ENCODE measurements at regions not wholly inside any gene's neighbourhood (a gene's known extent, or its start where the extent isn't known, plus 50 kb on each side); places are given as distances from the start of the nearest gene placed in this dataset.

DNA sequence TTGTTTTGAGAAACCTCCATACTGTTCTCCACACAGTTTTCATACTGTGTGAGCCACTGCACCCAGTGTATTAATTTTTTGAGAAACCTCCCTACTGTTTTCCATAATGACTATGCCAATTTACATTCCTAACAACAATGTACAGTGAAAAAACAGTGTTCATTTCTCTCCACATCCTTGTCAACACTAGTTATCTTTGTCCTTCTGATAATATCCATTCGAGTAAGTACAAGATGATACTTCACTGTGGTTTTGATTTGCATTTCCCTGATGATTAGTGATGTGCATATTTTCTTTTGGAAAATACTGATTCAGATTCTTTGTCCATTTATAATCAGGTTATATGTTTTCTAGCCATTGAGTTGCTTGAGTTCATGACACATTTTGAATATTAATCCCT is 462.0 kb downstream of the CDH11 start:
- intact Hi-C loops (cut with DNase I; ENCODE audit: low total_unique reads), result no loop called here
- DNase-seq, result no peak

DNA sequence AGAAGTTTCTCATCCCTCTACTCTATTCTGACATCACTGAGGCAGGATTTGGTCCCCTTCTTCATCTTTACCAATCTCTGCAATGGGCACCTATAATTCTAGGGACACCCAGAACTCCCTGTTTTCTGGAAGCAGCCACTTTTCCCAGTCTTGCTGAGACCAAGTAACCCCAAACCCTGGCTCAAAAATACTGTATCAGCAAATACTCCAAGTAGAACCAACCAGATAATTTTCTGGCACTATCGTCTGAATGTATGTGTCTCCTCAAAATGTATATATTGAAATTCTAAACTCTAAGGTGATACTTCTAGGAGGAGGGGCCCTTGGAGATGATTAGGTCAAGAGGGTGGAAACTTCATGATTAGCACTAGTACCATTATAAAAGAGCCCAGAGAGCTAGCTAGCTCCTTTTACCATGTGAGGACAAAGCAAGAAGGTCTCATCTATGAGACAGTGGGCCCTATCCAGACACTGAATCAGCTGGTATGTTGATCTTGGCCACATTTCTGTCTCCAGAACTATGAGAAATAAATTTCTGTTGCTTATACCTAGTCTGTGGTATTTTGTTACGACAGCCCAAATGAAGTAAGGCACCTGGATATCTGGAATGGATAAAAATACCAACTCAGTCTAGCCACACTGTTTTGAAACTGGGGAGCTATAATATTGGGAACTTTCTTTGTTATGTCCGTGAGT is 464.4 kb downstream of the CDH11 start:
- H3K9me3 ChIP-seq, result no peaks in the 10 kb centered on the region
- H3K4me1 ChIP-seq, result no peaks in the 10 kb centered on the region
- no peak for DNase-seq
- no peak overlapping the region for H3K27ac ChIP-seq
- no peak overlapping the region for H3K4me3 ChIP-seq
- no peaks in the 10 kb centered on the region for H3K36me3 ChIP-seq
- TF ChIP-seq POLR2A (IDR thresholded peaks at IDR 0.05), result no peak
- TF ChIP-seq, protein P1, sequence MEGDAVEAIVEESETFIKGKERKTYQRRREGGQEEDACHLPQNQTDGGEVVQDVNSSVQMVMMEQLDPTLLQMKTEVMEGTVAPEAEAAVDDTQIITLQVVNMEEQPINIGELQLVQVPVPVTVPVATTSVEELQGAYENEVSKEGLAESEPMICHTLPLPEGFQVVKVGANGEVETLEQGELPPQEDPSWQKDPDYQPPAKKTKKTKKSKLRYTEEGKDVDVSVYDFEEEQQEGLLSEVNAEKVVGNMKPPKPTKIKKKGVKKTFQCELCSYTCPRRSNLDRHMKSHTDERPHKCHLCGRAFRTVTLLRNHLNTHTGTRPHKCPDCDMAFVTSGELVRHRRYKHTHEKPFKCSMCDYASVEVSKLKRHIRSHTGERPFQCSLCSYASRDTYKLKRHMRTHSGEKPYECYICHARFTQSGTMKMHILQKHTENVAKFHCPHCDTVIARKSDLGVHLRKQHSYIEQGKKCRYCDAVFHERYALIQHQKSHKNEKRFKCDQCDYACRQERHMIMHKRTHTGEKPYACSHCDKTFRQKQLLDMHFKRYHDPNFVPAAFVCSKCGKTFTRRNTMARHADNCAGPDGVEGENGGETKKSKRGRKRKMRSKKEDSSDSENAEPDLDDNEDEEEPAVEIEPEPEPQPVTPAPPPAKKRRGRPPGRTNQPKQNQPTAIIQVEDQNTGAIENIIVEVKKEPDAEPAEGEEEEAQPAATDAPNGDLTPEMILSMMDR (IDR thresholded peaks at IDR 0.05), result no peak
- H3K27me3 ChIP-seq, result no peaks in the 10 kb centered on the region
- intact Hi-C loops (cut with DNase I; ENCODE audit: low total_unique reads), result no loop called here

More for the DNA sequence above, 462.0 kb downstream of the CDH11 start:
- no peak overlapping the region for H3K27ac ChIP-seq
- no peak for TF ChIP-seq POLR2A (IDR thresholded peaks at IDR 0.05)
- TF ChIP-seq, protein P1 (IDR thresholded peaks at IDR 0.05), result no peak
- no peaks in the 10 kb centered on the region for H3K27me3 ChIP-seq
- H3K36me3 ChIP-seq, result no peaks in the 10 kb centered on the region
- no peaks in the 10 kb centered on the region for H3K9me3 ChIP-seq
- no peak overlapping the region for H3K4me3 ChIP-seq
- H3K4me1 ChIP-seq, result no peaks in the 10 kb centered on the region

DNA sequence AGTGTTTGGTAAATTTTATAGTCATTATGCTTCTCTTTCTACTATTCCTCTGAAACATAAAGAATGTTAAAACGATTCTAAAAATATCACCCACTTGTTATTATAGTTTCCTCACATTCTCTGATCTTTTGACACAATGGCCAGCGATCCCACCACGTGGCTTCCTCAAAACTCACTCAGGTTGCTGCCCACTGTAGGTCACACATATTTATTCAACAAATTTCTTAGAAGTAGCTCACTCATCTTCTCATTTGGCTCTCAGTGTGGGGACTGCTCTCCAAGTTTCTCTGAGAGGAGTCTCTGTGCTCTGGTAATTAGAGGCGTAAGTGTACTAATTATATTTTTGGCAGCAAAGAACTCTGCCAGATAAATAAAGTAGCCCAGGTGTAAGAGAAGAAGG is 465.4 kb downstream of the CDH11 start:
- H3K4me3 ChIP-seq, result no peak overlapping the region
- no peak for DNase-seq
- TF ChIP-seq, protein P1 (IDR thresholded peaks at IDR 0.05), result no peak
- TF ChIP-seq POLR2A (IDR thresholded peaks at IDR 0.05), result no peak
- intact Hi-C loops (cut with DNase I; ENCODE audit: low total_unique reads), result no loop called here
- no peaks in the 10 kb centered on the region for H3K36me3 ChIP-seq
- no peaks in the 10 kb centered on the region for H3K4me1 ChIP-seq
- no peaks in the 10 kb centered on the region for H3K9me3 ChIP-seq
- no peaks in the 10 kb centered on the region for H3K27me3 ChIP-seq
- no peak overlapping the region for H3K27ac ChIP-seq

DNA sequence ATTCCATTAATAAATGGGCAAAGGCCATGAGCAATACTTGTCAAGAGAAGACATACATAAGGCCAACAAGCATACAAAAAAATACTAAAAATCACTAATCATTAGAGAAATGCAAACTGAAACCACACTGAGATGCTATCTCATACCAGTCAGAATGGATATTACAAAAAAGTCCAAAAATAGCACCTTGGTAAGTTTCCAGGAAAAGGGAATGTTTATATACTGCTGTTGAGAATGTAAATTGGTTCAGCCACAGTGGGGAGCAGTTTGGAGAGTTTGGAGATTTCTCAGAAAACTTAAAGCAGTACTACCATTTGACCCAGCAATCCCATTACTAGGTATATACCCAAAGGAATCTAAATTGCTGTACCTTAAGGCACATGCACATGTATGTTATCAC is 467.7 kb downstream of the CDH11 start:
- H3K4me1 ChIP-seq, result no peaks in the 10 kb centered on the region
- H3K36me3 ChIP-seq, result no peaks in the 10 kb centered on the region
- no peak overlapping the region for H3K27ac ChIP-seq
- no peaks in the 10 kb centered on the region for H3K9me3 ChIP-seq
- H3K4me3 ChIP-seq, result no peak overlapping the region
- intact Hi-C loops (cut with DNase I; ENCODE audit: low total_unique reads), result no loop called here
- DNase-seq, result no peak
- no peaks in the 10 kb centered on the region for H3K27me3 ChIP-seq
- TF ChIP-seq, protein P1 (IDR thresholded peaks at IDR 0.05), result no peak
- no peak for TF ChIP-seq POLR2A (IDR thresholded peaks at IDR 0.05)

DNA sequence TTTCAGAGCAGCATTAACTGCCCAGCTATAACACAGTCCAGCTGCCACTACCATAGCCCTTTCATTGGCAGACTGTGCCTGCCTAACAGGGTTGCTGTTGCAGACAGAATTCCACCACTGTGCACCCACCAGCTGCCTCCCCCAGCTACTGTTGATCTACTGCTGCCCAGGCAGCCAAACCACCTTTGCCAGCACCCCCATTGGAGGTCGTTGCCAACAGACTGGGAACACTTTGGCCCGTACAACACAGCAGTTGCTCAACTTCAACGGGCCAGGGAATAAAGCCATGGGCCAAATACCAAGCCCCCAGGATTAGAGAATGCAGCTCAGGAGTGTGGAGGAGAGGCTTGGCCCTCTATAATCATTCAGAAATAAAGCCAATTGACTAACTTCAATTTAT is 473.6 kb downstream of the CDH11 start:
- Histone ChIP-seq H3K27me3 (no peaks in the 10 kb centered on the region), H3K4me3 (no peak overlapping the region), H3K36me3 (no peaks in the 10 kb centered on the region), H3K4me1 (no peaks in the 10 kb centered on the region), H3K27ac (no peak overlapping the region), H3K9me3 (no peaks in the 10 kb centered on the region)
- intact Hi-C loops (cut with DNase I; ENCODE audit: low total_unique reads), result no loop called here
- TF ChIP-seq POLR2A (IDR thresholded peaks at IDR 0.05), result no peak
- TF ChIP-seq, protein P1 (IDR thresholded peaks at IDR 0.05), result no peak
- no peak for DNase-seq

Data from uterus (tissue), 3 donors.